Gastroesophageal sphincter (tissue), 3 donors: ENCODE measurements at regions not wholly inside any gene's neighbourhood (a gene's known extent, or its start where the extent isn't known, plus 50 kb on each side); places are given as distances from the start of the nearest gene placed in this dataset.

Source experiments
- POLR2A ChIP-seq, 2 donors: fragments of 450-650 bp; IDR thresholded peaks; one replicate each; pipeline ENCODE4 v1.6.1; 2017; ENCODE audit warnings: antibody characterized with exemption in 2 of 2, mild to moderate bottlenecking in 2 of 2, moderate library complexity in 1 of 2
- POLR2AphosphoS5 ChIP-seq: sonication (generic); formaldehyde crosslinking; IDR thresholded peaks from one replicate; pipeline ENCODE4 v1.6.1; 2017; ENCODE audit warnings: antibody characterized with exemption
- TF ChIP-seq, protein P1 (sequence below), 4 experiments: fragments of 200-600 bp in 2 of 4; fragments of 450-650 bp in 2 of 4; sonication (generic) in 1 of 4; IDR thresholded peaks; one replicate each; pipeline ENCODE4 v1.5.1; 2017 to 2019; ENCODE audit warnings: antibody characterized with exemption in 4 of 4, mild to moderate bottlenecking in 2 of 4, moderate library complexity in 2 of 4

DNA sequence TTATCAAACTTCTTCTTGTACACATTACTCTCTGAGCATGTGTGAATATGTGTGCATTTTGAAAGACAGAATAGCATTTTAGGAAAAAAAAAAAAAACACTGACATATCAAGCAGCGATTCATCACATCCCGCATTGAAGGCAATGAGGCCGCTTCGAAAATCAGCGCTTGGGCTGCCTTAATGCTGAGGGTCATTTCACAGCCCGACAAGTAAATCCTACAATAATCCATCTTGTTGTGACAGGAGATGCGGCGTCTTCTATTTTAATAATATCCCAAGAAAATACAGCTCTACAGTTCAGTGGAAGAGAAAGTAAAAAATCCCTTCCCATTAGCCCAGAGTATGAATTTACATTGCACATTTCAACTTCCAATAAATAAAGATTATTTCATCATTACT is 389.2 kb upstream of the GRM7 start:
- TF ChIP-seq, protein P1, sequence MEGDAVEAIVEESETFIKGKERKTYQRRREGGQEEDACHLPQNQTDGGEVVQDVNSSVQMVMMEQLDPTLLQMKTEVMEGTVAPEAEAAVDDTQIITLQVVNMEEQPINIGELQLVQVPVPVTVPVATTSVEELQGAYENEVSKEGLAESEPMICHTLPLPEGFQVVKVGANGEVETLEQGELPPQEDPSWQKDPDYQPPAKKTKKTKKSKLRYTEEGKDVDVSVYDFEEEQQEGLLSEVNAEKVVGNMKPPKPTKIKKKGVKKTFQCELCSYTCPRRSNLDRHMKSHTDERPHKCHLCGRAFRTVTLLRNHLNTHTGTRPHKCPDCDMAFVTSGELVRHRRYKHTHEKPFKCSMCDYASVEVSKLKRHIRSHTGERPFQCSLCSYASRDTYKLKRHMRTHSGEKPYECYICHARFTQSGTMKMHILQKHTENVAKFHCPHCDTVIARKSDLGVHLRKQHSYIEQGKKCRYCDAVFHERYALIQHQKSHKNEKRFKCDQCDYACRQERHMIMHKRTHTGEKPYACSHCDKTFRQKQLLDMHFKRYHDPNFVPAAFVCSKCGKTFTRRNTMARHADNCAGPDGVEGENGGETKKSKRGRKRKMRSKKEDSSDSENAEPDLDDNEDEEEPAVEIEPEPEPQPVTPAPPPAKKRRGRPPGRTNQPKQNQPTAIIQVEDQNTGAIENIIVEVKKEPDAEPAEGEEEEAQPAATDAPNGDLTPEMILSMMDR (IDR thresholded peaks at IDR 0.05), result no peak
- TF ChIP-seq POLR2AphosphoS5, result no peak
- no peak for TF ChIP-seq POLR2A (IDR thresholded peaks at IDR 0.05)
